LNCaP clone FGC (cell line): ENCODE measurements at regions not wholly inside any gene's neighbourhood (a gene's known extent, or its start where the extent isn't known, plus 50 kb on each side); places are given as distances from the start of the nearest gene placed in this dataset.

Source experiments
- DNase-seq: peaks from one replicate; pipeline ENCODE4 v3.0.0-alpha.2; 2011; ENCODE audit warnings: low read depth
- H3K4me3 ChIP-seq: 2 replicates; pipeline ENCODE4 v1.5.1; 2011; ENCODE audit warnings: mild to moderate bottlenecking, low read depth, low read length, control low read depth
- CTCF ChIP-seq: IDR thresholded peaks from 2 replicates; pipeline ENCODE4 v1.5.1; 2012; ENCODE audit warnings: mild to moderate bottlenecking; ENCODE audit not compliant: control insufficient read depth, insufficient read depth; ENCODE audit errors: extremely low read depth

GRCh38 chr20:19940988-19941460 lies 76.1 kb upstream of the NAA20 start:
- no peak for DNase-seq

GRCh38 chr20:19942611-19943010 lies 74.6 kb upstream of the NAA20 start:
- DNase-seq = no peak
- no peak for TF ChIP-seq CTCF
- no peak overlapping the region for H3K4me3 ChIP-seq

More at GRCh38 chr20:19940988-19941460, 76.1 kb upstream of the NAA20 start:
- no peak for TF ChIP-seq CTCF
- H3K4me3 ChIP-seq = no peak overlapping the region

- TF ChIP-seq CTCF = no peak
- no peak overlapping the region for H3K4me3 ChIP-seq
- peak; percentile 80 for DNase-seq
These were observed 74.1 kb upstream of the NAA20 start for GRCh38 chr20:19943061-19943521.

- H3K4me3 ChIP-seq = no peak overlapping the region
- TF ChIP-seq CTCF = no peak
- no peak for DNase-seq
These were observed 72.2 kb upstream of the NAA20 start for GRCh38 chr20:19944772-19945459.

GRCh38 chr20:19945732-19946670 lies 71.2 kb upstream of the NAA20 start:
- DNase-seq = no peak
- TF ChIP-seq CTCF = no peak
- H3K4me3 ChIP-seq = no peak overlapping the region

- H3K4me3 ChIP-seq = no peak overlapping the region
- TF ChIP-seq CTCF = no peak
- DNase-seq = no peak
These were observed 69.4 kb upstream of the NAA20 start for GRCh38 chr20:19947611-19948264.
